HCT116 (cell line): ENCODE measurements at regions not wholly inside any gene's neighbourhood (a gene's known extent, or its start where the extent isn't known, plus 50 kb on each side); places are given as distances from the start of the nearest gene placed in this dataset.

Experiments used
- ATAC-seq: fragments of 200-7000 bp; cut with Tn5 transposase; 2 replicates; pipeline ENCODE4 v1.9.1; 2020; ENCODE audit warnings: mild to moderate bottlenecking, moderate library complexity
- BruUV-seq: library from RNA; stranded (reverse); fragments of 400-500 nt; replicated peaks from 2 replicates; lab custom pipeline; 2021; lab: Mats Ljungman, UMichigan
- CTCF ChIA-PET: fragments of 300-600 bp; sonication (Branson Sonifier 250); formaldehyde crosslinking; loops from one replicate; lab custom pipeline; 2021; ENCODE audit warnings: antibody characterized with exemption; lab: Charles Lee
- POLR2A ChIA-PET: fragments of 300-600, 350-600 bp; sonication (Branson Sonifier 250); formaldehyde crosslinking; loops from one replicate; lab custom pipeline; 2021; ENCODE audit warnings: antibody characterized with exemption; lab: Charles Lee
- RAD21 ChIA-PET, 2 experiments: fragments of 300-600 bp; sonication (Branson Sonifier 250); formaldehyde crosslinking; loops; one replicate each; lab custom pipeline; 2023; ENCODE audit warnings: low total read pairs in 2 of 2; ENCODE audit not compliant: uncharacterized antibody in 2 of 2, unreplicated experiment in 2 of 2, low non-redundant PET in 1 of 2; lab: Charles Lee
- DNase-seq: peaks from one replicate; pipeline ENCODE4 v3.0.0-alpha.2; 2010; ENCODE audit warnings: low read depth, low spot score
- H2AFZ ChIP-seq: fragments of 200-600 bp; shearing (Covaris generic), sonication (generic); 2 replicates; pipeline ENCODE4 v1.6.1; 2017; ENCODE audit warnings: low read depth, mixed run types, mixed read lengths, antibody characterized with exemption, low read length; ENCODE audit not compliant: poor library complexity, severe bottlenecking
- H3K27ac ChIP-seq: 2 replicates; pipeline ENCODE4 v1.5.1; 2012; ENCODE audit warnings: low read depth, low read length
- H3K27me3 ChIP-seq: fragments of 200-600 bp; sonication (generic); 2 replicates; pipeline ENCODE4 v1.6.1; 2016; ENCODE audit warnings: mixed run types, low read length, mixed read lengths; ENCODE audit not compliant: insufficient read depth
- H3K36me3 ChIP-seq, 2 experiments: fragments of 200-500 bp in 1 of 2; fragments of 200-600 bp in 1 of 2; sonication (Bioruptor generic) in 1 of 2; sonication (generic) in 1 of 2; 2 replicates each; pipeline versions ENCODE4 v1.5.1 to v1.6.1; 2014 to 2016; ENCODE audit warnings: low read length in 2 of 2, inconsistent platforms in 1 of 2, mixed read lengths in 1 of 2, mixed run types in 1 of 2; ENCODE audit not compliant: insufficient read depth in 2 of 2, control insufficient read depth in 1 of 2
- H3K4me1 ChIP-seq, 2 experiments: fragments of 200-600 bp in 1 of 2; sonication (generic) in 1 of 2; 2 replicates each; pipeline versions ENCODE4 v1.5.1 to v1.6.1; 2012 to 2017; ENCODE audit warnings: low read length in 2 of 2, inconsistent platforms in 1 of 2, mild to moderate bottlenecking in 1 of 2, mixed read lengths in 1 of 2, mixed run types in 1 of 2, moderate library complexity in 1 of 2; ENCODE audit not compliant: insufficient read depth in 2 of 2, control insufficient read depth in 1 of 2
- H3K4me2 ChIP-seq: fragments of 200-600 bp; sonication (generic); 2 replicates; pipeline ENCODE4 v1.6.1; 2017; ENCODE audit warnings: mixed run types, low read length, mixed read lengths
- H3K4me3 ChIP-seq, 2 experiments: fragments of 200-600 bp in 1 of 2; sonication (generic) in 1 of 2; replicated peaks in 1 of 2; 2 replicates each; pipeline ENCODE4 v1.5.1; 2011 to 2016; ENCODE audit warnings: low read length in 2 of 2, control low read depth in 1 of 2, low read depth in 1 of 2, mild to moderate bottlenecking in 1 of 2, mixed read lengths in 1 of 2, mixed run types in 1 of 2
- H3K79me2 ChIP-seq: fragments of 200-600 bp; sonication (generic); 2 replicates; pipeline ENCODE4 v1.6.1; 2017; ENCODE audit warnings: mild to moderate bottlenecking, mixed run types, low read length, moderate library complexity, mixed read lengths; ENCODE audit not compliant: insufficient read depth
- H3K9ac ChIP-seq: fragments of 200-600 bp; sonication (generic); 2 replicates; pipeline ENCODE4 v1.6.1; 2016; ENCODE audit warnings: low read length, mixed read lengths
- H3K9me2 ChIP-seq: fragments of 200-600 bp; sonication (generic), shearing (Covaris generic); 2 replicates; pipeline ENCODE4 v1.6.1; 2017; ENCODE audit warnings: mixed run types, mild to moderate bottlenecking, moderate library complexity; ENCODE audit not compliant: insufficient read depth
- H3K9me3 ChIP-seq, 2 experiments: fragments of 200-500 bp in 1 of 2; fragments of 200-600 bp in 1 of 2; sonication (Bioruptor generic) in 1 of 2; sonication (generic) in 1 of 2; 2 replicates each; pipeline ENCODE4 v1.6.1; 2014 to 2017; ENCODE audit warnings: low read length in 2 of 2, mixed read lengths in 2 of 2, inconsistent platforms in 1 of 2, low read depth in 1 of 2, mild to moderate bottlenecking in 1 of 2, mixed run types in 1 of 2, moderate library complexity in 1 of 2; ENCODE audit not compliant: control insufficient read depth in 1 of 2, insufficient read depth in 1 of 2
- H4K20me1 ChIP-seq: fragments of 200-600 bp; sonication (generic), shearing (Covaris generic); 2 replicates; pipeline ENCODE4 v1.6.1; 2017; ENCODE audit warnings: mixed run types, mild to moderate bottlenecking, moderate library complexity; ENCODE audit not compliant: insufficient read depth
- ATF3 ChIP-seq: IDR thresholded peaks from 2 replicates; pipeline ENCODE4 v1.6.1; 2012
- CBX3 ChIP-seq: IDR thresholded peaks from 2 replicates; pipeline ENCODE4 v1.6.1; 2012; ENCODE audit warnings: low read depth
- CEBPB ChIP-seq: IDR thresholded peaks from 2 replicates; pipeline ENCODE4 v1.6.1; 2012; ENCODE audit warnings: low read depth
- CTCF ChIP-seq, 3 experiments: fragments of 200-600 bp in 1 of 3; sonication (generic) in 1 of 3; IDR thresholded peaks in 2 of 3; conservative IDR thresholded peaks in 1 of 3; 2 replicates each; pipeline ENCODE4 v1.5.1; 2012 to 2017; ENCODE audit warnings: low read depth in 2 of 3, low read length in 2 of 3, antibody characterized with exemption in 1 of 3, borderline replicate concordance in 1 of 3, control low read depth in 1 of 3, mild to moderate bottlenecking in 1 of 3, mixed read lengths in 1 of 3, mixed run types in 1 of 3, moderate library complexity in 1 of 3; ENCODE audit not compliant: insufficient read depth in 1 of 3
- EGR1 ChIP-seq: IDR thresholded peaks from 2 replicates; pipeline ENCODE4 v1.6.1; 2012; ENCODE audit warnings: low read depth
- ELF1 ChIP-seq: IDR thresholded peaks from 2 replicates; pipeline ENCODE4 v1.6.1; 2012; ENCODE audit warnings: low read depth, borderline replicate concordance
- EZH2 ChIP-seq: fragments of 200-600 bp; sonication (generic); IDR thresholded peaks from 2 replicates; pipeline ENCODE4 v1.6.1; 2017; ENCODE audit warnings: antibody characterized with exemption, mixed run types
- EZH2phosphoT487 ChIP-seq: fragments of 200-600 bp; IDR thresholded peaks from 2 replicates; pipeline ENCODE4 v1.6.1; 2018; ENCODE audit warnings: antibody characterized with exemption, borderline replicate concordance
- FOSL1 ChIP-seq: IDR thresholded peaks from 2 replicates; pipeline ENCODE4 v1.6.1; 2012; ENCODE audit warnings: low read depth
- JUND ChIP-seq: IDR thresholded peaks from 2 replicates; pipeline ENCODE4 v1.6.1; 2012
- MAX ChIP-seq: IDR thresholded peaks from 2 replicates; pipeline ENCODE4 v1.6.1; 2012
- POLR2A ChIP-seq: IDR thresholded peaks from 2 replicates; pipeline ENCODE4 v1.7.0; 2011; ENCODE audit warnings: borderline replicate concordance; ENCODE audit not compliant: insufficient read depth, insufficient read length; ENCODE audit errors: extremely low read depth
- SIN3A ChIP-seq: IDR thresholded peaks from 2 replicates; pipeline ENCODE4 v1.6.1; 2012; ENCODE audit warnings: low read depth
- SRF ChIP-seq: IDR thresholded peaks from 2 replicates; pipeline ENCODE4 v1.6.1; 2012; ENCODE audit warnings: low read depth
- TCF7L2 ChIP-seq: IDR thresholded peaks from 2 replicates; pipeline ENCODE4 v1.7.0; 2011; ENCODE audit warnings: borderline replicate concordance, inconsistent platforms; ENCODE audit not compliant: insufficient read depth, insufficient read length; ENCODE audit errors: extremely low read depth
- ZNF274 ChIP-seq: fragments of 200-500 bp; sonication (Bioruptor generic); IDR thresholded peaks from 2 replicates; pipeline ENCODE4 v1.6.1; 2014; ENCODE audit warnings: mild to moderate bottlenecking, low read depth, low read length, inconsistent platforms
- intact Hi-C: fragments of 100-400 bp; cut with micrococcal nuclease; formaldehyde crosslinking; loops from 2 replicates; pipeline ENCODE4 v1.10.0; 2022

- H3K4me2 ChIP-seq = no peak overlapping the region
- ChIA-PET POLR2A (no interaction called here), RAD21 (no interaction called here), CTCF (no interaction called here)
- no peaks in the 10 kb centered on the region for H3K27me3 ChIP-seq
- H3K9ac ChIP-seq = no peak overlapping the region
- H3K9me2 ChIP-seq = no peaks in the 10 kb centered on the region
- H3K4me1 ChIP-seq = no peaks in the 10 kb centered on the region
- no peaks in the 10 kb centered on the region for H3K79me2 ChIP-seq
- no peak for DNase-seq
- H3K36me3 ChIP-seq = no peaks in the 10 kb centered on the region
- intact Hi-C loops = no loop called here
- H3K9me3 ChIP-seq = no peaks in the 10 kb centered on the region
- no peak overlapping the region for H3K4me3 ChIP-seq
- no TSS peak for BruUV-seq
- ATAC-seq = no peak
- H4K20me1 ChIP-seq = no peaks in the 10 kb centered on the region
- H3K27ac ChIP-seq = no peak overlapping the region
- H2AFZ ChIP-seq = no peak overlapping the region
- no peak for TF ChIP-seq TCF7L2
- TF ChIP-seq ATF3 = no peak
- TF ChIP-seq EGR1 = no peak
- no peak for TF ChIP-seq POLR2A
- no peak for TF ChIP-seq JUND
- no peak for TF ChIP-seq SIN3A
- TF ChIP-seq CBX3 = no peak
- no peak for TF ChIP-seq FOSL1
- TF ChIP-seq ZNF274 = no peak
- TF ChIP-seq CEBPB = no peak
- no peak for TF ChIP-seq ELF1
- no peak for TF ChIP-seq SRF
- no peak for TF ChIP-seq EZH2
- TF ChIP-seq MAX = no peak
- TF ChIP-seq CTCF (IDR thresholded peaks at IDR 0.05 in 2 of 3, conservative IDR thresholded peaks at IDR 0.05 in 1 of 3; ENCODE audit: borderline replicate concordance in 1 of 3, insufficient read depth in 1 of 3, low read depth in 2 of 3, low read length in 2 of 3) = no peak
- no peak for TF ChIP-seq EZH2phosphoT487
These were observed 678.6 kb downstream of the BCL11B start for GRCh38 chr14:98593361-98593761.
